Skeletal muscle tissue (tissue), 3 donors: ENCODE measurements at regions not wholly inside any gene's neighbourhood (a gene's known extent, or its start where the extent isn't known, plus 50 kb on each side); places are given as distances from the start of the nearest gene placed in this dataset.

ENCODE experiments used
- H3K27ac ChIP-seq: one replicate; pipeline ENCODE4 v1.7.0; 2013; ENCODE audit warnings: mild to moderate bottlenecking, low read depth, low read length, inconsistent platforms
- H3K27me3 ChIP-seq, 3 donors: one replicate each; pipeline ENCODE4 v1.7.0; 2013; ENCODE audit warnings: low read length in 3 of 3; ENCODE audit not compliant: control insufficient read depth in 3 of 3, insufficient read depth in 3 of 3
- H3K36me3 ChIP-seq, 3 donors: one replicate each; pipeline ENCODE4 v1.7.0; 2013; ENCODE audit warnings: low read length in 3 of 3; ENCODE audit not compliant: control insufficient read depth in 3 of 3, insufficient read depth in 3 of 3
- H3K4me1 ChIP-seq, 3 donors: one replicate each; pipeline ENCODE4 v1.7.0; 2013; ENCODE audit warnings: low read length in 3 of 3, mild to moderate bottlenecking in 3 of 3; ENCODE audit not compliant: control insufficient read depth in 3 of 3, insufficient read depth in 3 of 3
- H3K4me3 ChIP-seq, 3 donors: one replicate each; pipeline ENCODE4 v1.7.0; 2013; ENCODE audit warnings: low read length in 3 of 3
- H3K9ac ChIP-seq, 3 donors: one replicate each; pipeline ENCODE4 v1.7.0; 2013; ENCODE audit warnings: low read length in 3 of 3, mild to moderate bottlenecking in 3 of 3, moderate library complexity in 2 of 3, low read depth in 1 of 3
- H3K9me3 ChIP-seq, 3 donors: one replicate each; pipeline ENCODE4 v1.7.0; 2013; ENCODE audit warnings: low read length in 3 of 3; ENCODE audit not compliant: control insufficient read depth in 3 of 3
- donor health status: Osteomylitis.

GRCh38 chr5:2499917-2500316 lies 251.6 kb downstream of the IRX2 start:
- no peaks in the 10 kb centered on the region for H3K36me3 ChIP-seq
- no peaks in the 10 kb centered on the region for H3K27me3 ChIP-seq
- H3K27ac ChIP-seq = no peak overlapping the region
- H3K9ac ChIP-seq = no peak overlapping the region
- no peak overlapping the region for H3K4me3 ChIP-seq
- peaks cover 3 to 11% (median 4%) of the 10 kb centered on the region in 3 donors for H3K9me3 ChIP-seq
- H3K4me1 ChIP-seq = no peaks in the 10 kb centered on the region

DNA sequence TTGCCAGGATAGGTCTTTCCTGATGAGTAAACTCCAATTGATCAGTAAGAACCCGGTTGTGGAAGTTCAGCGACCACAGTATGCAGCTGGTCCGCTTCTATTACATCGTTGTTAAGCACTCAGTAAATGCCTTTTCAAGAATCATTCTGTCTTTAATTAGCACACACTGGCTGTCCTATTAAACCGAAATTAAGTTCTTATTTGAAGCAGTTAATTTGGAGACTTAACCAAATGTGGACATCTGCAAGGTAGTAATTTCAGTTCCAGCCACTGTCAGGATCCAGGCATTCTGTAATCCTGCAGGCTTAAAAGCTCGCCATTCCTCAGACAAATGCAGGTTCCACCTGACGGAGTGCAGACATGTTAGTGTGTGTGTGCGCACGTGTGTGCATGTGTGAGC lies 254.6 kb downstream of the IRX2 start:
- peaks cover 0 to 7% (median 7%) of the 10 kb centered on the region in 3 donors for H3K9me3 ChIP-seq
- no peaks in the 10 kb centered on the region for H3K27me3 ChIP-seq
- H3K36me3 ChIP-seq = no peaks in the 10 kb centered on the region
- H3K4me1 ChIP-seq = no peaks in the 10 kb centered on the region
- no peak overlapping the region for H3K27ac ChIP-seq
- H3K4me3 ChIP-seq = no peak overlapping the region
- no peak overlapping the region for H3K9ac ChIP-seq

- no peak overlapping the region for H3K4me3 ChIP-seq
- H3K4me1 ChIP-seq = no peaks in the 10 kb centered on the region
- H3K9me3 ChIP-seq = peaks cover 0 to 7% (median 7%) of the 10 kb centered on the region in 3 donors
- no peak overlapping the region for H3K27ac ChIP-seq
- H3K36me3 ChIP-seq = no peaks in the 10 kb centered on the region
- H3K9ac ChIP-seq = no peak overlapping the region
- no peaks in the 10 kb centered on the region for H3K27me3 ChIP-seq
Measured at GRCh38 chr5:2496126-2496525, 255.4 kb downstream of the IRX2 start.

DNA sequence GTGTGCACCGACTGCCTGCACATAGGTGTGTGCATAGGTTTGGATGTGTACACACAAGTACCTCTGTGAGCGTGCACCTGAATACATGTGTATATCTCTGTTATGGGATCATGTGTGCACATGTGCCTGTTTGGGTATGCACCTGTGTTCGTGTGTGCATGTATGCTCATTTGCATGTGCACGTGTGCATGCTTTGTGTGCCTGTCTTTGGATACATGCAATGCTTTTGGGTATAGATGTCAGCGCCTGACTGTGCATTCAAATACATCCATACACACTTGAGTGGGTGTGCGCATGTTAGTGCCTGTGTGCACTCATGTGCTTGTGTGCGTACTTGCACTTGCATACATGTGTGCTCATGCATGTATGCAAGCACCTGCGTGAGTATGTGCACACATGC lies 258.1 kb downstream of the IRX2 start:
- H3K9ac ChIP-seq = no peak overlapping the region
- H3K9me3 ChIP-seq = peaks cover 0 to 3% (median 3%) of the 10 kb centered on the region in 3 donors
- no peaks in the 10 kb centered on the region for H3K36me3 ChIP-seq
- no peak overlapping the region for H3K27ac ChIP-seq
- H3K4me3 ChIP-seq = no peak overlapping the region
- H3K4me1 ChIP-seq = no peaks in the 10 kb centered on the region
- no peaks in the 10 kb centered on the region for H3K27me3 ChIP-seq

- Histone ChIP-seq H3K36me3 (no peaks in the 10 kb centered on the region), H3K9me3 (peaks cover 0 to 3% (median 3%) of the 10 kb centered on the region in 3 donors), H3K27me3 (no peaks in the 10 kb centered on the region), H3K9ac (no peak overlapping the region), H3K4me3 (no peak overlapping the region), H3K27ac (no peak overlapping the region), H3K4me1 (no peaks in the 10 kb centered on the region)
Measured at GRCh38 chr5:2492476-2492875, 259.0 kb downstream of the IRX2 start.

DNA sequence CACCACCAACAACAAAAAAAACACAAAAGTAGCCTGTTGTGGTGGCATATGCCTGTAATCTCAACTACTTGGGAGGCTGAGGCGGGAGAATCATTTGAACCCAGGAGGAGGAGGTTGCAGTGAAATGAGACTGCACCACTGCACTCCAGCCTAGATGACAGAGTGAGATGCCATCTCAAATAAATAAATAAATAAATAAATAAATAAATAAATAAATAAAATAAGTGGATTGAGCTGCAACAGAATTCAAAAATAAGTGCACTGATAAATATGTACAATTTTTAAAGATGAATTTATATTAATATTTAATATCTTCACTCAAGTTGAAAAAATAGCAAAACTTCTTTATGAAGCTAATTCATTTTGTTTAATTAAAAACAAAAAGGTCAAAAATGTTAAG lies 259.6 kb downstream of the IRX2 start:
- Histone ChIP-seq H3K36me3 (no peaks in the 10 kb centered on the region), H3K9me3 (peaks cover 0 to 3% (median 3%) of the 10 kb centered on the region in 3 donors), H3K4me1 (no peaks in the 10 kb centered on the region), H3K27ac (no peak overlapping the region), H3K27me3 (no peaks in the 10 kb centered on the region), H3K9ac (no peak overlapping the region), H3K4me3 (no peak overlapping the region)

- Histone ChIP-seq H3K9ac (no peak overlapping the region), H3K4me3 (no peak overlapping the region), H3K27ac (no peak overlapping the region), H3K4me1 (no peaks in the 10 kb centered on the region), H3K36me3 (no peaks in the 10 kb centered on the region), H3K27me3 (no peaks in the 10 kb centered on the region), H3K9me3 (peaks cover 0 to 3% (median 3%) of the 10 kb centered on the region in 3 donors)
Measured at GRCh38 chr5:2489306-2489705, 262.2 kb downstream of the IRX2 start.

DNA sequence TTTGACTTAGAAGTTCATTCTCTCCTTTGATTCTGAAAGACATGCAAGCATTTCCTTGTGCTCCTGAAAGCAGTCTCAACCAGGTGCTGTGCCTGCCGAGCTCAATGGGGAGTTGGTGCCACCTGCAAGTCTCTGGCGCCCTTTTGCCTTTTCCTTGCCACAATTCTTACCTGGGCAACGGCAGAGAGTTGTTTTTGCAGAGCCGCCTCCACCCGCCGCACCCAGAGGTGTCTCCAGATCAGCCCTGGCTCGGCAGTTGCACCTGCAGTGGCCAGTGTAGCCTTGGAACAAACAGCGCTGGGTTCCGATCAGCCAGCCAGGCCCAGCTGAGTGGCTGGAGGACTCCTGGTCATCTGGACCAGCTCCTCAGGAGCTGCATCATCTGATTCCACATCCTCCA lies 262.9 kb downstream of the IRX2 start:
- Histone ChIP-seq H3K9me3 (peaks cover 0 to 3% (median 3%) of the 10 kb centered on the region in 3 donors), H3K4me1 (no peaks in the 10 kb centered on the region)

DNA sequence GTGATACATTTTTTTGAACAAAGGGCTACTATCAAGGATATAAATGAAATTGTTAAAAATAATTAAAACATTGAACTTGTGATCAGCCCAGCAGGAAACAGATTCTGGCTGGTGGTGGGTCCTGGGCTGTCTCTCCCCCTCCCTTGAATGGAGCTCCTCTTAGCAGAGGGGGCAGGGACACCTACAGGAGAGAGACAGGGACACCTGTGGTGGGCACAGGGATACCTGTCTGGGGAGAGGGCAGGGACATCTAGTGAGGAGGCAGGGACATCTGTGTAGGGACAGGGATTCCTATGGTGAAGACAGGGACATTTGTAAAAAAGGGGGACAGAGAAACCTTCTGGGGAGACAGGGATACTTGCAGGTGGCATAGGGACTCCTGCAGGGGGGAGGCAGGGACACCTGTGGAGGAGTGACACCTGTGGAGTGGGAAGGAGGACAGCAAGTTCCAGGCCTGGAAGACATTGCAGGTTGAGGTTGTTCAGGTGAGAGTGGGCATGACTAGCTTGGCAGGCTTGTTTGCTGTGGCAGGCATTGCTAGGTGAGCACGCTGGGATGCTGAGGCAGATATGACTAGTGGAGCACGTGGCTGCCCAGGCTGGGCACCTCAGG lies 264.2 kb downstream of the IRX2 start:
- Histone ChIP-seq H3K27me3 (no peaks in the 10 kb centered on the region), H3K4me1 (no peaks in the 10 kb centered on the region), H3K36me3 (no peaks in the 10 kb centered on the region), H3K4me3 (no peak overlapping the region), H3K9me3 (no peaks in the 10 kb centered on the region), H3K9ac (no peak overlapping the region), H3K27ac (no peak overlapping the region)

More for the DNA sequence above, 262.9 kb downstream of the IRX2 start:
- Histone ChIP-seq H3K4me3 (no peak overlapping the region), H3K9ac (no peak overlapping the region), H3K27ac (no peak overlapping the region), H3K36me3 (no peaks in the 10 kb centered on the region), H3K27me3 (no peaks in the 10 kb centered on the region)

DNA sequence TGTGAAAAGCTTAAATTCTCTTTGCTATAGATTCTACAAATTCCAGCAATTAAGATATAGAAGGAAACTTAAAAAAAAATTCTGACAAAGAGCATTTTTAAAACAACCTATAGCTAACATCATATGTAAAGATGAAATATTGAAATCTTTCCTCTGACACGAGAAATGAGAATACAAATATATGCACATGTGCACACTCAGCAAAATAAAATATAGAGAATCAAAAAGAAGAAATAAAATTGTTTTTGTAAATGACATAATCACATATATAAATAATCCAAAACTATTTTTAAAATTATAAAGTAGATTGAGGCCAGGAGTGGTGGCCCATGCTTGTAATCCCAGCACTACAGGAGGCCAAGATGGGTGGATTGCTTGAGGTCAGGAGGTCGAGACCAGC lies 265.1 kb downstream of the IRX2 start:
- Histone ChIP-seq H3K9me3 (peaks cover 0 to 3% (median 2%) of the 10 kb centered on the region in 3 donors), H3K4me3 (no peak overlapping the region), H3K9ac (no peak overlapping the region), H3K27ac (no peak overlapping the region), H3K27me3 (no peaks in the 10 kb centered on the region), H3K36me3 (no peaks in the 10 kb centered on the region), H3K4me1 (no peaks in the 10 kb centered on the region)
